Prostate gland (tissue), 2 donors: ENCODE measurements at regions not wholly inside any gene's neighbourhood (a gene's known extent, or its start where the extent isn't known, plus 50 kb on each side); places are given as distances from the start of the nearest gene placed in this dataset.

ENCODE experiments used
- DNase-seq: peaks from one replicate; pipeline ENCODE4 v3.0.0-alpha.2; 2019; ENCODE audit warnings: low spot score
- H3K27ac ChIP-seq, 2 donors: fragments of 200-600 bp; sonication (generic); 2 replicates each; pipeline ENCODE4 v1.5.1; 2017 to 2019
- H3K27me3 ChIP-seq: fragments of 200-600 bp; sonication (generic); replicated peaks from 2 replicates; pipeline ENCODE4 v1.5.1; 2019; ENCODE audit not compliant: insufficient read depth
- H3K36me3 ChIP-seq, 2 donors: fragments of 200-600 bp; sonication (generic); 1 replicate in 1 of 2; 2 replicates in 1 of 2; pipeline versions ENCODE4 v1.5.1 to v1.8.1; 2017 to 2019
- H3K4me1 ChIP-seq: fragments of 200-600 bp; sonication (generic); replicated peaks from 2 replicates; pipeline ENCODE4 v1.5.1; 2019
- H3K4me3 ChIP-seq, 2 donors: fragments of 200-600 bp; sonication (generic); 2 replicates each; pipeline ENCODE4 v1.5.1; 2017 to 2019
- H3K9me3 ChIP-seq: fragments of 200-600 bp; sonication (generic); 2 replicates; pipeline ENCODE4 v1.5.1; 2017
- CTCF ChIP-seq, 4 experiments: fragments of 200-600 bp in 2 of 4; fragments of 450-650 bp in 2 of 4; sonication (generic) in 2 of 4; IDR thresholded peaks; 1 replicate in 3 of 4; 2 replicates in 1 of 4; pipeline ENCODE4 v1.5.1; 2016 to 2019; ENCODE audit warnings: antibody characterized with exemption in 4 of 4, mild to moderate bottlenecking in 2 of 4, moderate library complexity in 2 of 4
- POLR2A ChIP-seq: fragments of 450-650 bp; IDR thresholded peaks from one replicate; pipeline ENCODE4 v1.6.1; 2016; ENCODE audit warnings: antibody characterized with exemption, mild to moderate bottlenecking
- POLR2AphosphoS5 ChIP-seq: sonication (generic); formaldehyde crosslinking; IDR thresholded peaks from one replicate; pipeline ENCODE4 v1.6.1; 2017; ENCODE audit warnings: antibody characterized with exemption
- WGBS: methylation state at CpG from one replicate; pipeline ENCODE4 v1.1.5; 2018; 5-methylcytosine and 5-hydroxymethylcytosine counted together
- intact Hi-C: fragments of 100-400 bp; cut with DNase I; formaldehyde crosslinking; loops from one replicate; pipeline ENCODE4 v1.14.2; 2022

DNA sequence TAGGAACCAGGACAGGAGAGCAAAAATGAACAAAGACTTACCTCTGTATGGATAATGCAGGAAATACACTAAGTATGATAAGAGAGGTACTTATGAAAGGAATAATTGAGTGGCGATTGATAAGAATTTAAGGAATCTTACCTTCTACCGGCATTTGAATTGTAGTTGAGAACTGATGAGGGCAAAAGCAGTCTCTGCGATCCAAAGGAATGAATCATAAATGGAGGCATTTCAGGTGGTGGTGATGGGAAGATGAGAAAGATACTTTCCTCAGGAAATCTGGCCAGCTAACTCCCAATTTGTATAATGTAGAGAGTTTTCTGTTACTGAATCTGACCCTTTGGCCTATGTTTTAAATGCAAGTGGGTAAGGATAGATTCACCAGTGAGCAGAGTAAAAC is 71.9 kb upstream of the C11orf87 start:
- Histone ChIP-seq H3K27ac (no peak overlapping the region), H3K4me3 (no peak overlapping the region), H3K36me3 (no peaks in the 10 kb centered on the region), H3K9me3 (no peaks in the 10 kb centered on the region), H3K27me3 (no peaks in the 10 kb centered on the region), H3K4me1 (no peaks in the 10 kb centered on the region)
- intact Hi-C loops, result no loop called here
- 54% methylated on average over 3 of the region's 3 CpGs for WGBS
- no peak for DNase-seq
- TF ChIP-seq POLR2AphosphoS5, result no peak
- TF ChIP-seq CTCF (IDR thresholded peaks at IDR 0.05), result no peak

DNA sequence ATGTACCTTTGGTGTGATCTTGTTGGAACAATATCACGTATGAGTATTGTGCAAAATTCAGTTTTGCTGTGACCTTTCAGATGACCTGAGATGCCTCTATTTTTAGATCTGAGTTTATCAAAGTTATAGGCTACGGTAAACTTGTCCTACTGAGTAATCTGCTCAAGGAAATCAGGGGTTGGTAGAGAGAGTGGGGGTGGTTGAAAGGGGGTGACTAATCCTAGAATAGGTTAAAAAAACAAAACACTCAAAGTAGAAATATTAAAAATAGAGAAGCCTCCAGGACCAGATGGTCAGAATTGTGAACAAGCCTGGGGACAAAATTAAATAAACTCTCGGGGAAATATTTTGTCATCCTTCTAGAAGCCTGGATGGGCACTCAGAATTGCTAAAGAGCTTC is 59.9 kb upstream of the C11orf87 start:
- WGBS, result 79% methylated on average over 3 of the region's 3 CpGs
- no peak overlapping the region for H3K27ac ChIP-seq
- intact Hi-C loops, result no loop called here
- no peaks in the 10 kb centered on the region for H3K36me3 ChIP-seq
- H3K9me3 ChIP-seq, result no peaks in the 10 kb centered on the region
- H3K4me3 ChIP-seq, result no peak overlapping the region
- TF ChIP-seq POLR2A (no peak), CTCF (IDR thresholded peaks at IDR 0.05) (no peak), POLR2AphosphoS5 (no peak)
- H3K4me1 ChIP-seq, result no peaks in the 10 kb centered on the region
- no peak for DNase-seq
- no peaks in the 10 kb centered on the region for H3K27me3 ChIP-seq

GRCh38 chr11:109363682-109364081 is 58.3 kb upstream of the C11orf87 start:
- Histone ChIP-seq H3K27ac (no peak overlapping the region), H3K4me3 (no peak overlapping the region), H3K36me3 (no peaks in the 10 kb centered on the region), H3K4me1 (no peaks in the 10 kb centered on the region), H3K9me3 (no peaks in the 10 kb centered on the region), H3K27me3 (no peaks in the 10 kb centered on the region)
- intact Hi-C loops, result no loop called here
- no peak for DNase-seq
- 76% methylated on average over 3 of the region's 3 CpGs for WGBS
- TF ChIP-seq CTCF (IDR thresholded peaks at IDR 0.05) (no peak), POLR2A (no peak), POLR2AphosphoS5 (no peak)

GRCh38 chr11:109364851-109365250 is 57.1 kb upstream of the C11orf87 start:
- intact Hi-C loops, result no loop called here

More at GRCh38 chr11:109364851-109365250, 57.1 kb upstream of the C11orf87 start:
- no peak overlapping the region for H3K27ac ChIP-seq
- H3K9me3 ChIP-seq, result no peaks in the 10 kb centered on the region
- H3K27me3 ChIP-seq, result no peaks in the 10 kb centered on the region
- DNase-seq, result no peak
- no peaks in the 10 kb centered on the region for H3K4me1 ChIP-seq
- H3K4me3 ChIP-seq, result no peak overlapping the region
- no peaks in the 10 kb centered on the region for H3K36me3 ChIP-seq
- TF ChIP-seq CTCF (IDR thresholded peaks at IDR 0.05), result no peak
- no peak for TF ChIP-seq POLR2AphosphoS5
- no peak for TF ChIP-seq POLR2A
- WGBS, result 88% methylated on average over 4 of the region's 4 CpGs
